ENCODE measurements at regions not wholly inside any gene's neighbourhood (a gene's known extent, or its start where the extent isn't known, plus 50 kb on each side); places are given as distances from the start of the nearest gene placed in this dataset.

- no peak for TF ChIP-seq POLR2A (IDR thresholded peaks at IDR 0.05)
- no peak for TF ChIP-seq CTCF (IDR thresholded peaks at IDR 0.05)
These were observed 243.7 kb downstream of the NPHP4 start for GRCh38 chr1:5748286-5749225.

All from heart left ventricle (tissue), 13 donors.